NCI-H748 (cell line): ENCODE measurements at regions not wholly inside any gene's neighbourhood (a gene's known extent, or its start where the extent isn't known, plus 50 kb on each side); places are given as distances from the start of the nearest gene placed in this dataset.

Source experiments
- DNase-seq: peaks from one replicate; lab custom pipeline; 2025; ENCODE audit not compliant: unreplicated experiment; lab: John Stamatoyannopoulos, UW

- no peak for DNase-seq
These were observed 508.0 kb upstream of the MMS22L start for GRCh38 chr6:97790926-97791590.

- no peak for DNase-seq
These were observed 522.6 kb upstream of the MMS22L start for GRCh38 chr6:97805596-97805995.

GRCh38 chr6:97812940-97813339 lies 529.9 kb upstream of the MMS22L start:
- no peak for DNase-seq

GRCh38 chr6:97813889-97814567 lies 531.0 kb upstream of the MMS22L start:
- no peak for DNase-seq

GRCh38 chr6:97815301-97815812 lies 532.3 kb upstream of the MMS22L start:
- DNase-seq, result no peak

GRCh38 chr6:97816526-97816925 lies 533.5 kb upstream of the MMS22L start:
- DNase-seq, result no peak

GRCh38 chr6:97819710-97820109 lies 536.7 kb upstream of the MMS22L start:
- no peak for DNase-seq

- peak; percentile 8 for DNase-seq
These were observed 537.4 kb upstream of the MMS22L start for GRCh38 chr6:97820400-97820799.

- DNase-seq, result no peak
These were observed 539.6 kb upstream of the MMS22L start for GRCh38 chr6:97822632-97823031.

- no peak for DNase-seq
These were observed 558.7 kb upstream of the MMS22L start for GRCh38 chr6:97841763-97842162.

- no peak for DNase-seq
These were observed 559.5 kb upstream of the MMS22L start for GRCh38 chr6:97842521-97842920.

GRCh38 chr6:97849390-97849789 lies 566.4 kb upstream of the MMS22L start:
- DNase-seq, result no peak

GRCh38 chr6:97850458-97851212 lies 567.6 kb upstream of the MMS22L start:
- peak; percentile 29 for DNase-seq

GRCh38 chr6:97863697-97864096 lies 580.7 kb upstream of the MMS22L start:
- no peak for DNase-seq

- no peak for DNase-seq
These were observed 581.4 kb upstream of the MMS22L start for GRCh38 chr6:97864366-97864765.

GRCh38 chr6:97864826-97865225 lies 581.8 kb upstream of the MMS22L start:
- DNase-seq, result no peak

GRCh38 chr6:97865612-97866011 lies 582.6 kb upstream of the MMS22L start:
- no peak for DNase-seq

GRCh38 chr6:97866616-97867015 lies 583.6 kb upstream of the MMS22L start:
- DNase-seq, result no peak

GRCh38 chr6:97867177-97867576 lies 584.2 kb upstream of the MMS22L start:
- DNase-seq, result no peak

GRCh38 chr6:97870273-97870672 lies 587.3 kb upstream of the MMS22L start:
- no peak for DNase-seq

- no peak for DNase-seq
These were observed 593.7 kb upstream of the MMS22L start for GRCh38 chr6:97876711-97877110.

- DNase-seq, result no peak
These were observed 599.7 kb upstream of the MMS22L start for GRCh38 chr6:97882755-97883154.
